ENCODE measurements at regions not wholly inside any gene's neighbourhood (a gene's known extent, or its start where the extent isn't known, plus 50 kb on each side); places are given as distances from the start of the nearest gene placed in this dataset.

- no peaks in the 10 kb centered on the region for H3K9me3 ChIP-seq (replicated peaks; ENCODE audit: insufficient read depth, low read length)
Measured at GRCh38 chr10:61541960-61542359, 88.8 kb upstream of the TMEM26 start.

GRCh38 chr10:61539876-61540275, 86.7 kb upstream of the TMEM26 start:
- TF ChIP-seq EZH2phosphoT487 (IDR thresholded peaks at IDR 0.05; ENCODE audit: low read length): no peak
- no peak for TF ChIP-seq CTCF (IDR thresholded peaks at IDR 0.05; ENCODE audit: low read length)
- TF ChIP-seq EZH2 (optimal IDR thresholded peaks at IDR 0.05; ENCODE audit: low read depth, low read length): no peak
- Histone ChIP-seq H3K4me3 (ENCODE audit: low read length) (no peak overlapping the region), H3K9me2 (replicated peaks; ENCODE audit: insufficient read depth, low read length) (no peaks in the 10 kb centered on the region), H3K27me3 (replicated peaks; ENCODE audit: insufficient read depth, low read length) (no peaks in the 10 kb centered on the region), H3K79me2 (ENCODE audit: low read length) (no peaks in the 10 kb centered on the region), H3K4me1 (ENCODE audit: low read length) (no peaks in the 10 kb centered on the region), H3K36me3 (replicated peaks; ENCODE audit: insufficient read depth, low read length) (no peaks in the 10 kb centered on the region), H2AFZ (ENCODE audit: low read length) (no peak overlapping the region), H3K9me3 (replicated peaks; ENCODE audit: insufficient read depth, low read length) (no peaks in the 10 kb centered on the region), H3K27ac (ENCODE audit: low read length) (no peak overlapping the region), H3K4me2 (ENCODE audit: low read depth, low read length) (no peak overlapping the region), H3K9ac (ENCODE audit: low read length) (no peak overlapping the region), H3F3A (ENCODE audit: insufficient read depth, low read length) (no peaks in the 10 kb centered on the region), H4K20me1 (ENCODE audit: insufficient read depth, low read length) (no peaks in the 10 kb centered on the region)
- no peak for DNase-seq

More at GRCh38 chr10:61541960-61542359, 88.8 kb upstream of the TMEM26 start:
- Histone ChIP-seq H3K27ac (ENCODE audit: low read length) (no peak overlapping the region), H3K4me3 (ENCODE audit: low read length) (no peak overlapping the region), H3K27me3 (replicated peaks; ENCODE audit: insufficient read depth, low read length) (no peaks in the 10 kb centered on the region), H3K79me2 (ENCODE audit: low read length) (no peaks in the 10 kb centered on the region), H4K20me1 (ENCODE audit: insufficient read depth, low read length) (no peaks in the 10 kb centered on the region), H2AFZ (ENCODE audit: low read length) (no peak overlapping the region), H3F3A (ENCODE audit: insufficient read depth, low read length) (no peaks in the 10 kb centered on the region), H3K9ac (ENCODE audit: low read length) (no peak overlapping the region), H3K4me1 (ENCODE audit: low read length) (no peaks in the 10 kb centered on the region), H3K9me2 (replicated peaks; ENCODE audit: insufficient read depth, low read length) (no peaks in the 10 kb centered on the region), H3K36me3 (replicated peaks; ENCODE audit: insufficient read depth, low read length) (no peaks in the 10 kb centered on the region), H3K4me2 (ENCODE audit: low read depth, low read length) (no peak overlapping the region)
- no peak for DNase-seq
- TF ChIP-seq EZH2phosphoT487 (IDR thresholded peaks at IDR 0.05; ENCODE audit: low read length): no peak
- no peak for TF ChIP-seq EZH2 (optimal IDR thresholded peaks at IDR 0.05; ENCODE audit: low read depth, low read length)
- TF ChIP-seq CTCF (IDR thresholded peaks at IDR 0.05; ENCODE audit: low read length): no peak

GRCh38 chr10:61529208-61529607, 76.0 kb upstream of the TMEM26 start:
- no peak for DNase-seq
- TF ChIP-seq EZH2phosphoT487 (IDR thresholded peaks at IDR 0.05; ENCODE audit: low read length) (no peak), EZH2 (optimal IDR thresholded peaks at IDR 0.05; ENCODE audit: low read depth, low read length) (no peak), CTCF (IDR thresholded peaks at IDR 0.05; ENCODE audit: low read length) (no peak)
- no peaks in the 10 kb centered on the region for H3K9me3 ChIP-seq (replicated peaks; ENCODE audit: insufficient read depth, low read length)
- no peaks in the 10 kb centered on the region for H3K79me2 ChIP-seq (ENCODE audit: low read length)
- no peak overlapping the region for H2AFZ ChIP-seq (ENCODE audit: low read length)
- no peaks in the 10 kb centered on the region for H3K36me3 ChIP-seq (replicated peaks; ENCODE audit: insufficient read depth, low read length)
- H3K4me2 ChIP-seq (ENCODE audit: low read depth, low read length): no peak overlapping the region
- H3K27ac ChIP-seq (ENCODE audit: low read length): no peak overlapping the region
- H4K20me1 ChIP-seq (ENCODE audit: insufficient read depth, low read length): no peaks in the 10 kb centered on the region
- no peaks in the 10 kb centered on the region for H3F3A ChIP-seq (ENCODE audit: insufficient read depth, low read length)
- H3K4me1 ChIP-seq (ENCODE audit: low read length): no peaks in the 10 kb centered on the region
- H3K9ac ChIP-seq (ENCODE audit: low read length): no peak overlapping the region
- H3K9me2 ChIP-seq (replicated peaks; ENCODE audit: insufficient read depth, low read length): no peaks in the 10 kb centered on the region
- no peak overlapping the region for H3K4me3 ChIP-seq (ENCODE audit: low read length)
- no peaks in the 10 kb centered on the region for H3K27me3 ChIP-seq (replicated peaks; ENCODE audit: insufficient read depth, low read length)

All from MM.1S (cell line).